ENCODE measurements at regions not wholly inside any gene's neighbourhood (a gene's known extent, or its start where the extent isn't known, plus 50 kb on each side); places are given as distances from the start of the nearest gene placed in this dataset.
"Not testable (repeated sequence)": the region's sequence is repeated elsewhere in the genome, so short reads cannot be mapped to it uniquely, and the experiment has no call there.

DNA sequence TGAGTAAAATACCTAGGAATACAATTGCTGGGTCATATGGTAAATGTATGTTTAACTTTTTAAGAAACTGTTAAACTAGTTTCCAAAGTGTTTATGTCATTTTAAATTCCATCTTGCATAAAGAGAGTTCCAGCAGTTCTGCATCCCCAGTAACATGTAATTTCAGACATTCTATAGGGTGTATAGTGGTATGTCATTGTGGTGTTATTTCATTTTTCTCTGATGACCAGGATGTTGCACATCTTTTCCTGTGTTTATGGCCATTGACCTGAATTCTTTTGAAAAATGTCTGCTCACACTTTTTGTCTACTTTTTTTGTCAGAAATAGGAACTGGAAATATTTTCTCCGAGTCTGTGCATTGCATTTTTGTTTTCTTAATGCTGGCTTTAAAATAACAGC is 128.9 kb downstream of the TMEM200A start:
- ATAC-seq = no peak
- peaks cover 5% of the 10 kb centered on the region for H3K9me3 Mint-ChIP-seq (ENCODE audit: low read depth)
- CTCF ChIA-PET = no interaction called here
- peaks cover 2% of the 10 kb centered on the region for H3K36me3 Mint-ChIP-seq (ENCODE audit: low read depth)
- no peaks in the 10 kb centered on the region for H3K4me1 Mint-ChIP-seq
- POLR2A ChIA-PET = no interaction called here
- no peak overlapping the region for H3K27ac Mint-ChIP-seq
- no peaks in the 10 kb centered on the region for H3K27me3 Mint-ChIP-seq
- H3K4me3 Mint-ChIP-seq = no peak overlapping the region
- DNase-seq = no peak
- intact Hi-C loops (cut with DNase I, micrococcal nuclease) = no loop called here

GRCh38 chr6:130500693-130501092 is 134.9 kb downstream of the TMEM200A start:
- Mint-ChIP-seq H3K9me3 (ENCODE audit: low read depth) (no peaks in the 10 kb centered on the region), H3K27me3 (no peaks in the 10 kb centered on the region), H3K4me1 (peaks cover 10% of the 10 kb centered on the region), H3K27ac (no peak overlapping the region), H3K4me3 (no peak overlapping the region), H3K36me3 (ENCODE audit: low read depth) (no peaks in the 10 kb centered on the region)
- POLR2A ChIA-PET = no interaction called here
- ATAC-seq (no peak), DNase-seq (no peak)
- CTCF ChIA-PET = interaction anchor here (1.4 kb wide), 1 partner anchor 11 kb away, joined by 3 read pairs; no protein-coding TSS in a partner anchor
- intact Hi-C loops (cut with DNase I, micrococcal nuclease) = no loop called here

GRCh38 chr6:130503146-130503545 is 137.3 kb downstream of the TMEM200A start:
- Mint-ChIP-seq H3K4me1 (peaks cover 20% of the 10 kb centered on the region), H3K4me3 (no peak overlapping the region), H3K27ac (no peak overlapping the region), H3K36me3 (ENCODE audit: low read depth) (no peaks in the 10 kb centered on the region), H3K27me3 (no peaks in the 10 kb centered on the region), H3K9me3 (ENCODE audit: low read depth) (no peaks in the 10 kb centered on the region)
- ChIA-PET CTCF (no interaction called here), POLR2A (no interaction called here)
- ATAC-seq (no peak), DNase-seq (no peak)
- intact Hi-C loops (cut with DNase I, micrococcal nuclease) = no loop called here

DNA sequence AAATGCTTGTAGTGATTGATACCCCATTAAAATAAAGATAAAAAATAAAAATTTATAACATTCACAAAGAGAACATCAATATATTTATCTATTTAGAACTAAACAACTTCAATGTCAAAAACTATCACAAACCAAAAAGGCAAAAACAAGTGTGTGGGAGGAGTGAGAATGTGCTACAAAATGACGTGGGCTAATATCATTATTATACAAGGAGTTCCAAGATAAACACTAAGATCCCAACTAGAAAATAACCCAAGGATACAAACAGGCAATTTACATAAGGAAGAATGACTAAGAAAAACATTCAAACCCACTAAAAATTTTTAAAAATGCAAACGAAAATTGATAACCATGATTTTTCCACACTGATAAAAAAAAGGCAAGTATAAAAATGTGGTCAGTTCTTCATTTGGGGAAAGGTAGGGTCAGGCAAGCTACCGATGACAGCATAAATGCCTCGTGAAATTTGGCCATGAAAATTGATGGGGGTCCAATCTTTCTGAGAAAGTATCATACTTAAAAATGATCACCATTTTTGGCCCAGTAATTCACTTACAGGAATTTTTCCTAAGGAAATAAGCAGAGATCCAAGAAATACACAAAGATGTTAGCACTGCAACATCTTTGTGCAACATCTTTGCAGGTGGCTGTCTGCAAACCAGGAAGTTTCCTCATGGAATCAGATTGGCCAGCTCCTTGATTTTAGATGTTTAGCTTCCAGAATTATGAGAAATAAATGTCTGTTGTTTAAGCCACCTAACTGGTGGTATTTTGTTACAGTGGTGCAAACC is 140.2 kb downstream of the TMEM200A start:
- ChIA-PET POLR2A (no interaction called here), CTCF (no interaction called here)
- H3K4me3 Mint-ChIP-seq = no peak overlapping the region
- peaks cover 20% of the 10 kb centered on the region for H3K4me1 Mint-ChIP-seq
- H3K36me3 Mint-ChIP-seq (ENCODE audit: low read depth) = no peaks in the 10 kb centered on the region
- H3K9me3 Mint-ChIP-seq (ENCODE audit: low read depth) = no peaks in the 10 kb centered on the region
- no peak overlapping the region for H3K27ac Mint-ChIP-seq
- DNase-seq = no peak
- intact Hi-C loops (cut with DNase I, micrococcal nuclease) = no loop called here
- no peak for ATAC-seq
- H3K27me3 Mint-ChIP-seq = no peaks in the 10 kb centered on the region

GRCh38 chr6:130507005-130507665 is 141.3 kb downstream of the TMEM200A start:
- intact Hi-C loops (cut with DNase I, micrococcal nuclease); ATAC-seq; H3K4me3 Mint-ChIP-seq; H3K36me3 Mint-ChIP-seq (ENCODE audit: low read depth); DNase-seq; CTCF ChIA-PET; H3K27me3 Mint-ChIP-seq; H3K9me3 Mint-ChIP-seq (ENCODE audit: low read depth): not testable (repeated sequence)
- Mint-ChIP-seq H3K4me1 (peaks cover 21% of the 10 kb centered on the region), H3K27ac (peak overlapping the region; percentile 21)
- POLR2A ChIA-PET = interaction anchor here (0.7 kb wide), 1 partner anchor 812 kb away, joined by 4 read pairs; no protein-coding TSS in a partner anchor

- ATAC-seq = no peak
- Mint-ChIP-seq H3K4me3 (no peak overlapping the region), H3K9me3 (ENCODE audit: low read depth) (no peaks in the 10 kb centered on the region), H3K4me1 (peaks cover 22% of the 10 kb centered on the region), H3K27ac (peak overlapping the region; percentile 21), H3K27me3 (no peaks in the 10 kb centered on the region), H3K36me3 (ENCODE audit: low read depth) (no peaks in the 10 kb centered on the region)
- POLR2A ChIA-PET = no interaction called here
- CTCF ChIA-PET = no interaction called here
- no peak for DNase-seq
- intact Hi-C loops (cut with DNase I, micrococcal nuclease) = no loop called here
Measured at GRCh38 chr6:130507666-130508028, 141.8 kb downstream of the TMEM200A start.

- POLR2A ChIA-PET = no interaction called here
- H3K36me3 Mint-ChIP-seq (ENCODE audit: low read depth) = peaks cover 2% of the 10 kb centered on the region
- ATAC-seq = peak; percentile 81
Measured at GRCh38 chr6:130513770-130514169, 148.0 kb downstream of the TMEM200A start.

DNA sequence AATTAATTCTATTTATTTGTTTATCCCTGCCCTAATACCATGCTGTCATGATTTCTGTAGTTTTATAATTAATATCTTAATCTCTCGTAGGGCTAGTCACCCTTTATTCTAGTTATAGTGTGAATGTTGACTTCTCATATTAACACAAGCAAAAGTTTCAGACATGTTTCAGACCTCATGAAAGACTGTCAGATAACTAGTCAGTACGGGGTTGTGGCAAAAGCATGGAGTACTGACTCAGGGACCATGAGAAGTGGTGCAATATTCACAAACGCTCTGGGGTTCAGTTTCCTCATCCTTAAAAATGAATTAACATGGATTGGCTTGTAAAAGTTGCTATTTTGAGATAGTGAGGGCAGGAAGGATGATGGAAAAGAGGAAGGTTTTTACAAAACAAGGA is 148.9 kb downstream of the TMEM200A start:
- Mint-ChIP-seq H3K36me3 (ENCODE audit: low read depth) (peaks cover 2% of the 10 kb centered on the region), H3K27me3 (no peaks in the 10 kb centered on the region), H3K9me3 (ENCODE audit: low read depth) (peaks cover 11% of the 10 kb centered on the region), H3K27ac (peak overlapping the region; percentile 74), H3K4me3 (no peak overlapping the region), H3K4me1 (peaks cover 61% of the 10 kb centered on the region)
- ATAC-seq (no peak), DNase-seq (no peak)
- intact Hi-C loops (cut with DNase I, micrococcal nuclease) = loop anchor here in 1 of 2 experiments (2.0 to 5.0 kb wide), 2 partner anchors 88 to 382 kb away; no protein-coding TSS in a partner anchor
- CTCF ChIA-PET = interaction anchor here (1.4 kb wide), 1 partner anchor 221 kb away, joined by 3 read pairs; no protein-coding TSS in a partner anchor
- POLR2A ChIA-PET = no interaction called here

More at GRCh38 chr6:130513770-130514169, 148.0 kb downstream of the TMEM200A start:
- intact Hi-C loops (cut with DNase I, micrococcal nuclease) = loop anchor here in 1 of 2 experiments (2.0 kb wide), 1 partner anchor 89 kb away; no protein-coding TSS in a partner anchor
- peaks cover 11% of the 10 kb centered on the region for H3K9me3 Mint-ChIP-seq (ENCODE audit: low read depth)
- CTCF ChIA-PET = interaction anchor here (1.4 kb wide), 1 partner anchor 220 kb away, joined by 3 read pairs; no protein-coding TSS in a partner anchor
- H3K4me1 Mint-ChIP-seq = peaks cover 61% of the 10 kb centered on the region
- H3K27ac Mint-ChIP-seq = peak overlapping the region; percentile 76
- H3K4me3 Mint-ChIP-seq = no peak overlapping the region
- DNase-seq = peak; percentile 62
- H3K27me3 Mint-ChIP-seq = no peaks in the 10 kb centered on the region

GRCh38 chr6:130515306-130515705 is 149.5 kb downstream of the TMEM200A start:
- Mint-ChIP-seq H3K4me1 (peaks cover 61% of the 10 kb centered on the region), H3K4me3 (no peak overlapping the region), H3K27me3 (no peaks in the 10 kb centered on the region), H3K9me3 (ENCODE audit: low read depth) (peaks cover 11% of the 10 kb centered on the region), H3K36me3 (ENCODE audit: low read depth) (peaks cover 2% of the 10 kb centered on the region), H3K27ac (peak overlapping the region; percentile 74)
- CTCF ChIA-PET = interaction anchor here (0.9 kb wide), 1 partner anchor 61 kb away, joined by 4 read pairs; no protein-coding TSS in a partner anchor
- no peak for ATAC-seq
- POLR2A ChIA-PET = no interaction called here
- no peak for DNase-seq
- intact Hi-C loops (cut with DNase I, micrococcal nuclease) = loop anchor here in 1 of 2 experiments (2.0 to 5.0 kb wide), 2 partner anchors 87 to 383 kb away; no protein-coding TSS in a partner anchor

DNA sequence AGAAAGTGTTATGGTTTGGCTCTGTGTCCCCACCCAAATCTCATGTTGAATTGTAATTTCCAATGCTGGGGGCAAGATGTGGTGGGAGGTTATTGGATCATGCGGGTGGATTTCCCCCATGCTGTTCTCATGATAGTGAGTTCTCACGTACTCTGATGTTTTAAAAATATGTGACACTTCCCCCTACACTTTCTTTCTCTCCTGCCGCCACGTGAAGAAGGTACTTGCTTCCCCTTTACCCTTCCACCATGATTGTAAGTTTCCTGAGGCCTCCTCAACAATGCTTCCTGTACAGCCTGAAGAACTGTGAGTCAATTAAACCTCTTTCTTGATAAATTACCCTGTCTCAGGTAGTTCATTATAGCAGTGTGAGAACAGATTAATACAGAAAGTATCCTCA is 150.8 kb downstream of the TMEM200A start:
- Mint-ChIP-seq H3K4me3 (no peak overlapping the region), H3K9me3 (ENCODE audit: low read depth) (peaks cover 16% of the 10 kb centered on the region), H3K4me1 (peaks cover 57% of the 10 kb centered on the region), H3K36me3 (ENCODE audit: low read depth) (peaks cover 4% of the 10 kb centered on the region), H3K27ac (peak overlapping the region; percentile 49), H3K27me3 (no peaks in the 10 kb centered on the region)
- ATAC-seq (no peak), DNase-seq (no peak)
- intact Hi-C loops (cut with DNase I, micrococcal nuclease) = loop anchor here (1.0 to 5.0 kb wide), 4 partner anchors 60 to 384 kb away; no protein-coding TSS in a partner anchor
- POLR2A ChIA-PET = no interaction called here
- CTCF ChIA-PET = no interaction called here

DNA sequence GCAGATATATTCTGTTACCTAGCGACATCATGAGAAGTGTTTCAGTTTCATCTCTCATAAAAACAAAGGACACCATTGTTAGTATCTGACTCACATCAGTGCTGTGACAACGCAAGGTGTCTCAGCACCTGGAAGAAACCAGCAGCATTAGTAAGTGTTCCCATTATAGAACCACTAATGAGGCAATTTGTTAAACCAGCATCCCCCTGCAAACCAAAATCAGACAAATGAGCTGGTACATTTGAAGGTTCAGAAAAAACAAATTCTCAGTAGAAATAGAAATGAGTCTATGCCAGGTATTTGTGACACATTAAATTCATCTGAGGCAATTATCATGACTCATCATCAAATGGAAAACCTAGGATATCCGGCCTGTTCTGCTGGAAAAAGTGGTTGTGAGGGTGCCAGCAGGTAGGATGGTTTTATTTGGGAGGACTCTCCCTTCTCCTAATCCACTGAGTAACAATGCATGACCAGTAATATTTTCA is 151.7 kb downstream of the TMEM200A start:
- ChIA-PET CTCF (no interaction called here), POLR2A (no interaction called here)
- ATAC-seq (peak; percentile 75), DNase-seq (peak; percentile 41)
- Mint-ChIP-seq H3K36me3 (ENCODE audit: low read depth) (peaks cover 4% of the 10 kb centered on the region), H3K9me3 (ENCODE audit: low read depth) (peaks cover 16% of the 10 kb centered on the region), H3K27ac (peak overlapping the region; percentile 59), H3K4me1 (peaks cover 50% of the 10 kb centered on the region), H3K4me3 (no peak overlapping the region), H3K27me3 (no peaks in the 10 kb centered on the region)
- intact Hi-C loops (cut with DNase I, micrococcal nuclease) = loop anchor here (1.0 to 5.0 kb wide), 4 partner anchors 59 to 385 kb away; no protein-coding TSS in a partner anchor
